ENCODE measurements at regions not wholly inside any gene's neighbourhood (a gene's known extent, or its start where the extent isn't known, plus 50 kb on each side); places are given as distances from the start of the nearest gene placed in this dataset.
A peak's percentile ranks its signal among the peaks of the same experiment; 100 is the strongest.

- no peak overlapping the region for H3K9ac ChIP-seq (ENCODE audit: low read length)
- no peak for DNase-seq (ENCODE audit: low read depth)
- H3K27me3 ChIP-seq (replicated peaks; ENCODE audit: control insufficient read depth, insufficient read depth, low read length), result no peaks in the 10 kb centered on the region
- H3K4me1 ChIP-seq (ENCODE audit: control insufficient read depth, insufficient read depth, low read length), result peaks cover 14% of the 10 kb centered on the region
- no peak overlapping the region for H3K4me3 ChIP-seq (ENCODE audit: low read length)
- no peaks in the 10 kb centered on the region for H3K36me3 ChIP-seq (ENCODE audit: control insufficient read depth, insufficient read depth, low read length, severe bottlenecking)
- H3K9me3 ChIP-seq (ENCODE audit: control insufficient read depth, low read length), result no peaks in the 10 kb centered on the region
Observed at GRCh38 chr1:87951852-87952251, 623.2 kb downstream of the LMO4 start.

- H3K9ac ChIP-seq (ENCODE audit: low read length), result no peak overlapping the region
- peaks cover 16% of the 10 kb centered on the region for H3K4me1 ChIP-seq (ENCODE audit: control insufficient read depth, insufficient read depth, low read length)
- DNase-seq (ENCODE audit: low read depth), result no peak
- no peaks in the 10 kb centered on the region for H3K9me3 ChIP-seq (ENCODE audit: control insufficient read depth, low read length)
- H3K4me3 ChIP-seq (ENCODE audit: low read length), result no peak overlapping the region
- H3K27me3 ChIP-seq (replicated peaks; ENCODE audit: control insufficient read depth, insufficient read depth, low read length), result no peaks in the 10 kb centered on the region
- H3K36me3 ChIP-seq (ENCODE audit: control insufficient read depth, insufficient read depth, low read length, severe bottlenecking), result no peaks in the 10 kb centered on the region
Observed at GRCh38 chr1:87953121-87953520, 624.4 kb downstream of the LMO4 start.

GRCh38 chr1:87953732-87954344 is 625.2 kb downstream of the LMO4 start:
- Histone ChIP-seq H3K4me1 (ENCODE audit: control insufficient read depth, insufficient read depth, low read length) (peaks cover 16% of the 10 kb centered on the region), H3K36me3 (ENCODE audit: control insufficient read depth, insufficient read depth, low read length, severe bottlenecking) (no peaks in the 10 kb centered on the region), H3K27me3 (replicated peaks; ENCODE audit: control insufficient read depth, insufficient read depth, low read length) (no peaks in the 10 kb centered on the region), H3K4me3 (ENCODE audit: low read length) (no peak overlapping the region), H3K9ac (ENCODE audit: low read length) (no peak overlapping the region), H3K9me3 (ENCODE audit: control insufficient read depth, low read length) (no peaks in the 10 kb centered on the region)
- peak; percentile 79 for DNase-seq (ENCODE audit: low read depth)

GRCh38 chr1:87955038-87955437 is 626.4 kb downstream of the LMO4 start:
- H3K36me3 ChIP-seq (ENCODE audit: control insufficient read depth, insufficient read depth, low read length, severe bottlenecking), result no peaks in the 10 kb centered on the region
- no peaks in the 10 kb centered on the region for H3K9me3 ChIP-seq (ENCODE audit: control insufficient read depth, low read length)
- H3K9ac ChIP-seq (ENCODE audit: low read length), result no peak overlapping the region
- no peak for DNase-seq (ENCODE audit: low read depth)
- peaks cover 16% of the 10 kb centered on the region for H3K4me1 ChIP-seq (ENCODE audit: control insufficient read depth, insufficient read depth, low read length)
- no peak overlapping the region for H3K4me3 ChIP-seq (ENCODE audit: low read length)
- no peaks in the 10 kb centered on the region for H3K27me3 ChIP-seq (replicated peaks; ENCODE audit: control insufficient read depth, insufficient read depth, low read length)

GRCh38 chr1:87956072-87956471 is 627.4 kb downstream of the LMO4 start:
- peak; percentile 85 for DNase-seq (ENCODE audit: low read depth)
- Histone ChIP-seq H3K9ac (ENCODE audit: low read length) (no peak overlapping the region), H3K27me3 (replicated peaks; ENCODE audit: control insufficient read depth, insufficient read depth, low read length) (no peaks in the 10 kb centered on the region), H3K9me3 (ENCODE audit: control insufficient read depth, low read length) (no peaks in the 10 kb centered on the region), H3K4me1 (ENCODE audit: control insufficient read depth, insufficient read depth, low read length) (peaks cover 16% of the 10 kb centered on the region), H3K4me3 (ENCODE audit: low read length) (no peak overlapping the region), H3K36me3 (ENCODE audit: control insufficient read depth, insufficient read depth, low read length, severe bottlenecking) (no peaks in the 10 kb centered on the region)

GRCh38 chr1:87956750-87957149 is 628.1 kb downstream of the LMO4 start:
- Histone ChIP-seq H3K36me3 (ENCODE audit: control insufficient read depth, insufficient read depth, low read length, severe bottlenecking) (no peaks in the 10 kb centered on the region), H3K9ac (ENCODE audit: low read length) (no peak overlapping the region), H3K4me1 (ENCODE audit: control insufficient read depth, insufficient read depth, low read length) (peaks cover 20% of the 10 kb centered on the region), H3K9me3 (ENCODE audit: control insufficient read depth, low read length) (no peaks in the 10 kb centered on the region), H3K4me3 (ENCODE audit: low read length) (no peak overlapping the region), H3K27me3 (replicated peaks; ENCODE audit: control insufficient read depth, insufficient read depth, low read length) (no peaks in the 10 kb centered on the region)
- DNase-seq (ENCODE audit: low read depth), result peak; percentile 24

- no peak for DNase-seq (ENCODE audit: low read depth)
- no peaks in the 10 kb centered on the region for H3K27me3 ChIP-seq (replicated peaks; ENCODE audit: control insufficient read depth, insufficient read depth, low read length)
- H3K9ac ChIP-seq (ENCODE audit: low read length), result no peak overlapping the region
- H3K4me1 ChIP-seq (ENCODE audit: control insufficient read depth, insufficient read depth, low read length), result peaks cover 24% of the 10 kb centered on the region
- H3K9me3 ChIP-seq (ENCODE audit: control insufficient read depth, low read length), result no peaks in the 10 kb centered on the region
- no peaks in the 10 kb centered on the region for H3K36me3 ChIP-seq (ENCODE audit: control insufficient read depth, insufficient read depth, low read length, severe bottlenecking)
- H3K4me3 ChIP-seq (ENCODE audit: low read length), result no peak overlapping the region
Observed at GRCh38 chr1:87957331-87957730, 628.7 kb downstream of the LMO4 start.

- Histone ChIP-seq H3K9ac (ENCODE audit: low read length) (no peak overlapping the region), H3K4me3 (ENCODE audit: low read length) (no peak overlapping the region), H3K4me1 (ENCODE audit: control insufficient read depth, insufficient read depth, low read length) (peaks cover 30% of the 10 kb centered on the region), H3K27me3 (replicated peaks; ENCODE audit: control insufficient read depth, insufficient read depth, low read length) (no peaks in the 10 kb centered on the region), H3K9me3 (ENCODE audit: control insufficient read depth, low read length) (no peaks in the 10 kb centered on the region), H3K36me3 (ENCODE audit: control insufficient read depth, insufficient read depth, low read length, severe bottlenecking) (no peaks in the 10 kb centered on the region)
- DNase-seq (ENCODE audit: low read depth), result no peak
Observed at GRCh38 chr1:87958201-87958600, 629.5 kb downstream of the LMO4 start.

- no peak for DNase-seq (ENCODE audit: low read depth)
- Histone ChIP-seq H3K9ac (ENCODE audit: low read length) (no peak overlapping the region), H3K27me3 (replicated peaks; ENCODE audit: control insufficient read depth, insufficient read depth, low read length) (no peaks in the 10 kb centered on the region), H3K9me3 (ENCODE audit: control insufficient read depth, low read length) (no peaks in the 10 kb centered on the region), H3K4me1 (ENCODE audit: control insufficient read depth, insufficient read depth, low read length) (peaks cover 35% of the 10 kb centered on the region), H3K36me3 (ENCODE audit: control insufficient read depth, insufficient read depth, low read length, severe bottlenecking) (no peaks in the 10 kb centered on the region), H3K4me3 (ENCODE audit: low read length) (no peak overlapping the region)
Observed at GRCh38 chr1:87958716-87959115, 630.0 kb downstream of the LMO4 start.

- H3K9ac ChIP-seq (ENCODE audit: low read length), result no peak overlapping the region
- H3K4me3 ChIP-seq (ENCODE audit: low read length), result no peak overlapping the region
- H3K36me3 ChIP-seq (ENCODE audit: control insufficient read depth, insufficient read depth, low read length, severe bottlenecking), result no peaks in the 10 kb centered on the region
- H3K9me3 ChIP-seq (ENCODE audit: control insufficient read depth, low read length), result no peaks in the 10 kb centered on the region
- no peak for DNase-seq (ENCODE audit: low read depth)
- H3K4me1 ChIP-seq (ENCODE audit: control insufficient read depth, insufficient read depth, low read length), result peaks cover 38% of the 10 kb centered on the region
- no peaks in the 10 kb centered on the region for H3K27me3 ChIP-seq (replicated peaks; ENCODE audit: control insufficient read depth, insufficient read depth, low read length)
Observed at GRCh38 chr1:87959236-87959635, 630.6 kb downstream of the LMO4 start.

- Histone ChIP-seq H3K36me3 (ENCODE audit: control insufficient read depth, insufficient read depth, low read length, severe bottlenecking) (no peaks in the 10 kb centered on the region), H3K4me1 (ENCODE audit: control insufficient read depth, insufficient read depth, low read length) (peaks cover 23% of the 10 kb centered on the region), H3K9ac (ENCODE audit: low read length) (peak overlapping the region; percentile 22), H3K4me3 (ENCODE audit: low read length) (no peak overlapping the region), H3K9me3 (ENCODE audit: control insufficient read depth, low read length) (no peaks in the 10 kb centered on the region), H3K27me3 (replicated peaks; ENCODE audit: control insufficient read depth, insufficient read depth, low read length) (no peaks in the 10 kb centered on the region)
- peak; percentile 54 for DNase-seq (ENCODE audit: low read depth)
Observed at GRCh38 chr1:87961992-87962391, 633.3 kb downstream of the LMO4 start.

GRCh38 chr1:87963556-87963955 is 634.9 kb downstream of the LMO4 start:
- H3K27me3 ChIP-seq (replicated peaks; ENCODE audit: control insufficient read depth, insufficient read depth, low read length), result no peaks in the 10 kb centered on the region
- H3K4me1 ChIP-seq (ENCODE audit: control insufficient read depth, insufficient read depth, low read length), result peaks cover 36% of the 10 kb centered on the region
- no peaks in the 10 kb centered on the region for H3K36me3 ChIP-seq (ENCODE audit: control insufficient read depth, insufficient read depth, low read length, severe bottlenecking)
- H3K4me3 ChIP-seq (ENCODE audit: low read length), result no peak overlapping the region
- no peaks in the 10 kb centered on the region for H3K9me3 ChIP-seq (ENCODE audit: control insufficient read depth, low read length)
- H3K9ac ChIP-seq (ENCODE audit: low read length), result no peak overlapping the region
- no peak for DNase-seq (ENCODE audit: low read depth)
